ENCODE measurements at regions not wholly inside any gene's neighbourhood (a gene's known extent, or its start where the extent isn't known, plus 50 kb on each side); places are given as distances from the start of the nearest gene placed in this dataset.

DNA sequence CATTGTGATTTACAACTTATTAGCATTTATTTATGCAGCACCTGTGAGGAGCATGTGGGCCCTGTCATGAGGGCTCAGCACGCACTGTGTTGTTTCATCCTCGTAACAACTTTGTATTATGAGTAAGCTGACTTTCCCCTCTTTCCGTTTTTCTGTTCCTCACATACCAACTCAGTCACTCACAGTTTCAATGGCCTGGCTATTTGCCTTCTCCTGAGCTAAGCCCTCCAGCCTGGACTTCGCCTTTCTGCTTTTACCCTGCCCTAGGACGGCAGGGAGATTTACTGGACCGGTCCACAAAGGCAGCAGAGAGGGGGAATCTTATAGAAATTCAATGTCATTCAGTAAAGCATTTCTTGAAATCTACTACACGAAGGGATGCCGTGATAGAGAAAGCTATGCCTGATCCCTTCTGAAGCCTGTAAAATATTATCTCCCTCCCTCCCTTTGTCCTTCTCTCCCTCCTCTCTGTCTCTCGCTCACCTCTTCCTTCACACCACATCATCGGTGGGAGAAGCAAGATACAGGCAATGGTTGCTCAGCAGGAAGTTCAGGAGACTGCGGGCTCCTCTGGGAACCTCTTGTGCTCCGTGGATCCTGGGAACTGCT lies 219.2 kb upstream of the TBX3 start:
- WGBS, 2 experiments (ENCODE audit: extremely low coverage in 1 of 2, insufficient coverage in 1 of 2, insufficient read length in 1 of 2, insufficient replicate concordance in 2 of 2, low coverage in 1 of 2, low lambda C conversion rate in 2 of 2, missing lambda C conversion rate in 1 of 2), result 84% methylated on average over 12 of the region's 12 CpGs; no CpG with 5 or more reads in 1 of the 2 experiments
- Histone ChIP-seq H3K27me3 (replicated peaks in 1 of 4; ENCODE audit: control insufficient read depth in 3 of 4, extremely low read depth in 1 of 4, insufficient read depth in 3 of 4, low read length in 3 of 4) (no peaks in the 10 kb centered on the region), H3K14ac (ENCODE audit: insufficient read length) (no peak overlapping the region), H3K27ac (ENCODE audit: low read depth, low read length) (no peak overlapping the region), H2BK15ac (ENCODE audit: low read length) (peak overlapping the region; percentile 78; the same call in 1 of the 2 replicates), H4K5ac (ENCODE audit: insufficient read length, low read depth, low read length) (no peak overlapping the region), H2BK12ac (ENCODE audit: low read depth, low read length) (peak overlapping the region; percentile 75; the same call in 1 of the 2 replicates), H4K91ac (replicated peaks; ENCODE audit: insufficient read length, low read length) (no peak overlapping the region), H3K18ac (ENCODE audit: extremely low read depth, low read length) (no peak overlapping the region), H2AK5ac (ENCODE audit: low read depth, low read length) (peak overlapping the region; percentile 61; the same call in 1 of the 2 replicates), H3K36me3 (ENCODE audit: control insufficient read depth in 2 of 4, insufficient read depth in 4 of 4, low read length in 3 of 4) (no peaks in the 10 kb centered on the region; a peak in 1 of 8 replicates), H4K20me1 (replicated peaks in 1 of 2; ENCODE audit: control insufficient read depth in 1 of 2, insufficient read depth in 2 of 2, low read length in 2 of 2) (peaks cover 0 to 6% of the 10 kb centered on the region in 2 experiments), H3K4me3 (ENCODE audit: extremely low read depth in 1 of 4, insufficient read depth in 2 of 4, low read depth in 3 of 4, low read length in 4 of 4) (no peak overlapping the region), H2BK120ac (replicated peaks; ENCODE audit: low read depth, low read length) (no peak overlapping the region), H2BK5ac (ENCODE audit: low read depth, low read length) (0 out of 2 replicates have a peak overlapping the region, but pooled peaks have one; percentile 44), H3K79me1 (ENCODE audit: low read depth, low read length) (no peaks in the 10 kb centered on the region), H3K4me2 (ENCODE audit: insufficient read depth in 1 of 2, low read depth in 2 of 2, low read length in 2 of 2) (no peak overlapping the region), H4K8ac (ENCODE audit: extremely low read depth, insufficient read depth, low read length) (no peak overlapping the region), H3K4me1 (replicated peaks in 1 of 4; ENCODE audit: control insufficient read depth in 3 of 4, insufficient read depth in 4 of 4, low read length in 3 of 4) (no peaks in the 10 kb centered on the region), H3K23ac (ENCODE audit: insufficient read length) (no peak overlapping the region), H3K79me2 (ENCODE audit: control insufficient read depth in 1 of 2, insufficient read depth in 2 of 2, low read length in 2 of 2) (no peaks in the 10 kb centered on the region; a peak in 1 of 4 replicates), H3K4ac (replicated peaks; ENCODE audit: insufficient read length, low read depth, low read length) (no peak overlapping the region), H3K23me2 (ENCODE audit: low read depth, low read length) (peaks cover 12% of the 10 kb centered on the region), H3K56ac (replicated peaks; ENCODE audit: insufficient read length, low read depth, low read length) (no peak overlapping the region), H2AFZ (ENCODE audit: low read length) (no peak overlapping the region), H3K9me3 (ENCODE audit: insufficient read depth in 2 of 2, low read depth in 1 of 2, low read length in 1 of 2) (peaks cover 0 to 9% of the 10 kb centered on the region in 2 experiments; a peak in 1 of 4 replicates), H3K9ac (replicated peaks in 1 of 4; ENCODE audit: extremely low read depth in 1 of 4, low read depth in 3 of 4, low read length in 3 of 4) (no peak overlapping the region), H2BK20ac (ENCODE audit: low read length) (no peak overlapping the region)
- POLR2A ChIA-PET (ENCODE audit: partially characterized antibody), result interaction anchor here (1.3 kb wide), 1 partner anchor 11 kb away, joined by 3 read pairs; no protein-coding TSS in a partner anchor
- CTCF ChIA-PET (ENCODE audit: partially characterized antibody), result interaction anchor here (1.0 kb wide), 1 partner anchor 266 kb away, joined by 3 read pairs; no protein-coding TSS in a partner anchor
- no peak for FAIRE-seq
- DNase-seq (ENCODE audit: low read depth in 1 of 2, low spot score in 2 of 2), result no peak
- TF ChIP-seq RAD21 (IDR thresholded peaks at IDR 0.05 in 1 of 2, conservative IDR thresholded peaks at IDR 0.05 in 1 of 2; ENCODE audit: low read depth in 2 of 2, low read length in 2 of 2), result no peak
- no peak for TF ChIP-seq POU5F1 (IDR thresholded peaks at IDR 0.05; ENCODE audit: low read depth, low read length)
- TF ChIP-seq HDAC6 (IDR thresholded peaks at IDR 0.05; ENCODE audit: low read depth, low read length), result no peak
- no peak for TF ChIP-seq SP2 (IDR thresholded peaks at IDR 0.05; ENCODE audit: low read length)
- TF ChIP-seq, protein P1, sequence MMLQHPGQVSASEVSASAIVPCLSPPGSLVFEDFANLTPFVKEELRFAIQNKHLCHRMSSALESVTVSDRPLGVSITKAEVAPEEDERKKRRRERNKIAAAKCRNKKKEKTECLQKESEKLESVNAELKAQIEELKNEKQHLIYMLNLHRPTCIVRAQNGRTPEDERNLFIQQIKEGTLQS (IDR thresholded peaks at IDR 0.05; ENCODE audit: insufficient read depth, low read depth, low read length), result no peak
- TF ChIP-seq BRCA1 (IDR thresholded peaks at IDR 0.05; ENCODE audit: low read depth, low read length), result no peak
- no peak for TF ChIP-seq HDAC2 (IDR thresholded peaks at IDR 0.05; ENCODE audit: borderline replicate concordance in 1 of 2, low read depth in 2 of 2, low read length in 2 of 2)
- TF ChIP-seq EP300 (IDR thresholded peaks at IDR 0.05; ENCODE audit: borderline replicate concordance in 1 of 2, low read depth in 2 of 2, low read length in 2 of 2), result no peak
- no peak for TF ChIP-seq NANOG (IDR thresholded peaks at IDR 0.05; ENCODE audit: insufficient read depth, low read depth, low read length, poor library complexity, severe bottlenecking)
- TF ChIP-seq CHD2 (IDR thresholded peaks at IDR 0.05; ENCODE audit: low read length), result no peak
- TF ChIP-seq NRF1 (IDR thresholded peaks at IDR 0.05; ENCODE audit: low read depth, low read length), result no peak
- TF ChIP-seq RFX5 (IDR thresholded peaks at IDR 0.05; ENCODE audit: borderline replicate concordance, low read depth, low read length), result no peak

Measured in H1 (cell line).